HG02642 (cell line): ENCODE measurements at regions not wholly inside any gene's neighbourhood (a gene's known extent, or its start where the extent isn't known, plus 50 kb on each side); places are given as distances from the start of the nearest gene placed in this dataset.
A peak's percentile ranks its signal among the peaks of the same experiment; 100 is the strongest.

Source experiments
- ATAC-seq: cut with Tn5 transposase; IDR thresholded peaks from one replicate; pipeline ENCODE4 v1.9.1; 2021; ENCODE audit warnings: mild to moderate bottlenecking; ENCODE audit not compliant: unreplicated experiment, poor library complexity

GRCh38 chr18:31246460-31246859 is 71.5 kb upstream of the DSG1 start:
- no peak for ATAC-seq

GRCh38 chr18:31247574-31248199 is 70.3 kb upstream of the DSG1 start:
- no peak for ATAC-seq

GRCh38 chr18:31248783-31249521 is 69.0 kb upstream of the DSG1 start:
- ATAC-seq, result no peak

- no peak for ATAC-seq
Observed at GRCh38 chr18:31250902-31251301, 67.1 kb upstream of the DSG1 start.

GRCh38 chr18:31252522-31252921 is 65.4 kb upstream of the DSG1 start:
- no peak for ATAC-seq

GRCh38 chr18:31255953-31256352 is 62.0 kb upstream of the DSG1 start:
- ATAC-seq, result no peak

GRCh38 chr18:31258789-31259188 is 59.2 kb upstream of the DSG1 start:
- no peak for ATAC-seq

GRCh38 chr18:31261792-31262582 is 56.0 kb upstream of the DSG1 start:
- no peak for ATAC-seq

GRCh38 chr18:31267823-31268481 is 50.0 kb upstream of the DSG1 start:
- peak; percentile 91 for ATAC-seq
